ENCODE measurements at regions not wholly inside any gene's neighbourhood (a gene's known extent, or its start where the extent isn't known, plus 50 kb on each side); places are given as distances from the start of the nearest gene placed in this dataset.

DNA sequence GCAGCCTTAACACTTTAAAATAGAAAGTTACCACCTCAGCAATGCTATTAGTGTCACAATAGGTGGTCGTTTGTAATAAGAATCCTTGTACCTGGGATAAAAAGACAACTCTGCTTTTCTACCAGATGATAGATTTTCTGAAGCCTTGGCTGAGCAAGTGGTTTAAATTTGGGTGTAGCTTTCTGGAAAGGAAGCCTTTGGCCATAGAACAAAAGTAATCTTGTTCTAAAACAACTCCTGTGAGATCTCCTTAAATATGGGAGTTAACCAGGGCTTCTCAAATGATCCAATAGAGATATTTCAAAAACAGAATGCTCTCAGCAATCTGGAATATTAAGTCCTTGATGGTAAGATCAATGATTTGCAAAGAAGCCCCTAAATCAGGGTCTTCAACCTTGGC is 261.6 kb downstream of the ZNF516 start:
- no peak for TF ChIP-seq CTCF (IDR thresholded peaks at IDR 0.05 in 4 of 5, conservative IDR thresholded peaks at IDR 0.05 in 1 of 5)
- TF ChIP-seq POLR2A (IDR thresholded peaks at IDR 0.05) = no peak
